AG04450 (cell line): ENCODE measurements at regions not wholly inside any gene's neighbourhood (a gene's known extent, or its start where the extent isn't known, plus 50 kb on each side); places are given as distances from the start of the nearest gene placed in this dataset.

Experiments
- CTCF ChIA-PET: fragments of 300-600, 350-600 bp; formaldehyde crosslinking; extraction: SDS; loops from one replicate; lab custom pipeline; 2022; ENCODE audit warnings: antibody characterized with exemption, inconsistent platforms; lab: Charles Lee
- POLR2A ChIA-PET: fragments of 350-600 bp; formaldehyde crosslinking; extraction: SDS; loops from one replicate; lab custom pipeline; 2021; ENCODE audit warnings: antibody characterized with exemption, inconsistent platforms; lab: Yijun Ruan, JAX
- DNase-seq: peaks from one replicate; pipeline ENCODE4 v3.0.0-alpha.2; 2011; ENCODE audit warnings: low read depth, low spot score
- H3K27ac ChIP-seq: one replicate; pipeline ENCODE4 v1.5.1; 2012; ENCODE audit warnings: low read depth, low read length, control low read depth
- H3K27me3 ChIP-seq: one replicate; pipeline ENCODE4 v1.6.0; 2012; ENCODE audit warnings: low read length; ENCODE audit not compliant: control insufficient read depth, insufficient read depth
- H3K4me3 ChIP-seq: 2 replicates; pipeline ENCODE4 v1.5.1; 2011; ENCODE audit warnings: mild to moderate bottlenecking, low read depth, low read length, control low read depth
- H3K9me3 ChIP-seq: 2 replicates; pipeline ENCODE4 v1.5.1; 2012; ENCODE audit warnings: low read length; ENCODE audit not compliant: control insufficient read depth, insufficient read depth
- TF ChIP-seq, protein P1 (sequence below): IDR thresholded peaks from 2 replicates; pipeline ENCODE4 v1.5.1; 2011; ENCODE audit warnings: low read depth, low read length, control low read depth, inconsistent platforms

DNA sequence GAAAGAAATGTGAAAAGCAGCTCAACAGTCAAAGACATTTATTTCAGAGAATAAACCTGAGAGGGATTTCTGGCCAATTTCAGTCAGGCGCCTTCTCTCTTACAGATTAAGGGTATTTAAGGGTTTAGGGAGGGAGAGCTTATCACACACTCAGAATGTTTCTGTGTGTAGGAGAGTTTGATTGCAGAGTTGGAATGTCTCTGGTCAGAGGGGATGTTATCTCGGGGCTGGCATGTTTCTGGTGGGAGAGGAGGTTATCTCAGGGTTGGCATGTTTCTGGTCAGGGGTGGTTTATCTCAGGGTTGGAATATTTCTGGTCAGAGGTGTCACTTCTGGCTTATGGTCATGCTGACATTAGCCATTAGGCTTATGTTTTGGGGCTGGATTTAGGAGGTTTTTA is 1920.5 kb upstream of the PCDH7 start:
- TF ChIP-seq, protein P1, sequence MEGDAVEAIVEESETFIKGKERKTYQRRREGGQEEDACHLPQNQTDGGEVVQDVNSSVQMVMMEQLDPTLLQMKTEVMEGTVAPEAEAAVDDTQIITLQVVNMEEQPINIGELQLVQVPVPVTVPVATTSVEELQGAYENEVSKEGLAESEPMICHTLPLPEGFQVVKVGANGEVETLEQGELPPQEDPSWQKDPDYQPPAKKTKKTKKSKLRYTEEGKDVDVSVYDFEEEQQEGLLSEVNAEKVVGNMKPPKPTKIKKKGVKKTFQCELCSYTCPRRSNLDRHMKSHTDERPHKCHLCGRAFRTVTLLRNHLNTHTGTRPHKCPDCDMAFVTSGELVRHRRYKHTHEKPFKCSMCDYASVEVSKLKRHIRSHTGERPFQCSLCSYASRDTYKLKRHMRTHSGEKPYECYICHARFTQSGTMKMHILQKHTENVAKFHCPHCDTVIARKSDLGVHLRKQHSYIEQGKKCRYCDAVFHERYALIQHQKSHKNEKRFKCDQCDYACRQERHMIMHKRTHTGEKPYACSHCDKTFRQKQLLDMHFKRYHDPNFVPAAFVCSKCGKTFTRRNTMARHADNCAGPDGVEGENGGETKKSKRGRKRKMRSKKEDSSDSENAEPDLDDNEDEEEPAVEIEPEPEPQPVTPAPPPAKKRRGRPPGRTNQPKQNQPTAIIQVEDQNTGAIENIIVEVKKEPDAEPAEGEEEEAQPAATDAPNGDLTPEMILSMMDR = no peak
- Histone ChIP-seq H3K9me3 (no peaks in the 10 kb centered on the region), H3K4me3 (no peak overlapping the region), H3K27me3 (no peaks in the 10 kb centered on the region), H3K27ac (no peak overlapping the region)
- ChIA-PET CTCF (no interaction called here), POLR2A (no interaction called here)
- DNase-seq = no peak

DNA sequence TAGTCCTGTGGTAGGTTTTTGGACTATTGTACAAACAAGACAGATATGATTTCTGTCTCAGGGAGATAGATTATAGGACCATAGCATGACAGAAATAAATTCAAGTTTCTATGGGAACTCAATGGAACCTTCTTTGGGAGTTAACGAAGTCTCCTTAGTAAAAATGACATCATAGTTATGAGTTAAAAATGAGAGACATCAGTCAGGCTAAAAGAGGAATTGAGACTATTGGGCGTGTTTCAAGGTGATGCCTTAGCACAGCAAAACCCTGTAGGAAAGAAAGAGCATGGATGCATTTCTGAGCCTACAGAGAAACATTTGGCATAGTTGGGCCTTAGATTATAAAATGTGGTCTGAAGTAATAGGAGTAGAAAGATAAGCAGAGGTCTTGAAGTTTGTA is 1909.1 kb upstream of the PCDH7 start:
- ChIA-PET CTCF (no interaction called here), POLR2A (no interaction called here)
- H3K4me3 ChIP-seq = no peak overlapping the region
- no peaks in the 10 kb centered on the region for H3K27me3 ChIP-seq
- H3K9me3 ChIP-seq = no peaks in the 10 kb centered on the region; the same call in 1 of the 2 replicates
- TF ChIP-seq, protein P1 = no peak
- DNase-seq = no peak
- no peak overlapping the region for H3K27ac ChIP-seq

DNA sequence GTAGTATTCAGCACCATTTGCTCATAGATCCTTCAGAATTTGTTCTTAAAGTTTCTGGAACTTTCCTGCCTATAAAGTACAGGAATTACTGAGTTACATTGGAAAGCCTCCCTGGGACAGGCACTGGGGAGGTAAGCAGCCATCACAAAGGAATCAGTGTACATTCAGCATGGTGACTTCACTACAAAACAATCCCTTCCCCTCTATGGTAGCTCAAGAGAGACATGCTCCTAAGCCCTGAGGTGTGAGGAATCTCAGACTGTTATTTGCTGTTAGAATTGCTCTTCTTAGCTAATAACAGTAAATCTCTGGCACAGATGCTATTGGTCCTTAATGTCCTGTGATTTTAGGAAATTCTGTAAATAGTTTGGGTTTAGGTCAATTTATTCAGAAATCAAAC is 1898.0 kb upstream of the PCDH7 start:
- H3K27ac ChIP-seq = no peak overlapping the region
- no peaks in the 10 kb centered on the region for H3K9me3 ChIP-seq
- CTCF ChIA-PET = no interaction called here
- no peak overlapping the region for H3K4me3 ChIP-seq
- TF ChIP-seq, protein P1 = no peak
- no peaks in the 10 kb centered on the region for H3K27me3 ChIP-seq
- POLR2A ChIA-PET = no interaction called here
- DNase-seq = no peak

DNA sequence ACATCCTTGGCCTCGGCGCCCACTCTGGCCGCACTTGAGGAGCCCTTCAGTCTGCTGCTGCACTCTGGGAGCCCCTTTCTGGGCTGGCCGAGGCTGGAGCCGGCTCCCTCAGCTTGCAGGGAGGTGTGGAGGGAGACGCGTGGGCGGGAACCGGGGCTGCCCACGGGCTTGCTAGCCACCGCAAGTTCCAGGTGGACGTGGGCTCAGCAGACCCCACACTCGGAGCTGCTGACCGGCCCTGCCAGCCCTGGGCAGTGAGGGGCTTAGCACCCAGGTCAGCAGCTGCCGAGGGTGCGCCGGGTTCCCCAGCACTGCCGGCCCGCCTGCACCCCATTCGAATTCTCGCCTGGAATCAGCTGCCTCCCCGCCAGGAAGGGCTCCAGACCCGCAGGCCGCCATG is 1892.3 kb upstream of the PCDH7 start:
- H3K4me3 ChIP-seq = no peak overlapping the region
- TF ChIP-seq, protein P1 = no peak

DNA sequence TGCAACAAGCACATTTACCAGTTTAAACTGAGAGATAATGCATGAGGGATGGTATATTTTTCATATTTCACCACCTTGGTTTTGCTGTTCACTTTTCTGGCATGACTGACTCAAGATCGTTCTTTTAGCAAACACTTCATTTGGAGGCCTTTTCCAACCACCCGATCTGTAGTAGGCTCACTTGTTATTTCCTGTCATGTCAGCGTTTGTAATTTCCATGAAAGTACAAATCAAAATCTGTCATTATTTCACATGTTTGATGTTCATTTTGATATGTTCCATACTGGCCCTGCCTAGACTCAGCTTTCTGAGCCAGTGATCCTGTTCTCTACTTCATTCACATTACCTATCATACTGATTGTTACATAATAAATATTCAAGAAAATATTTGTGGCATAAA is 1888.3 kb upstream of the PCDH7 start:
- H3K9me3 ChIP-seq = peaks cover 12% of the 10 kb centered on the region
- POLR2A ChIA-PET = no interaction called here
- TF ChIP-seq, protein P1 = no peak

More for the DNA sequence above, 1892.3 kb upstream of the PCDH7 start:
- DNase-seq = no peak
- ChIA-PET CTCF (no interaction called here), POLR2A (no interaction called here)
- H3K27me3 ChIP-seq = no peaks in the 10 kb centered on the region
- peaks cover 12% of the 10 kb centered on the region for H3K9me3 ChIP-seq
- no peak overlapping the region for H3K27ac ChIP-seq

More for the DNA sequence above, 1888.3 kb upstream of the PCDH7 start:
- CTCF ChIA-PET = no interaction called here
- Histone ChIP-seq H3K27ac (no peak overlapping the region), H3K4me3 (no peak overlapping the region), H3K27me3 (no peaks in the 10 kb centered on the region)
- DNase-seq = no peak
